ENCODE measurements at regions not wholly inside any gene's neighbourhood (a gene's known extent, or its start where the extent isn't known, plus 50 kb on each side); places are given as distances from the start of the nearest gene placed in this dataset.

DNA sequence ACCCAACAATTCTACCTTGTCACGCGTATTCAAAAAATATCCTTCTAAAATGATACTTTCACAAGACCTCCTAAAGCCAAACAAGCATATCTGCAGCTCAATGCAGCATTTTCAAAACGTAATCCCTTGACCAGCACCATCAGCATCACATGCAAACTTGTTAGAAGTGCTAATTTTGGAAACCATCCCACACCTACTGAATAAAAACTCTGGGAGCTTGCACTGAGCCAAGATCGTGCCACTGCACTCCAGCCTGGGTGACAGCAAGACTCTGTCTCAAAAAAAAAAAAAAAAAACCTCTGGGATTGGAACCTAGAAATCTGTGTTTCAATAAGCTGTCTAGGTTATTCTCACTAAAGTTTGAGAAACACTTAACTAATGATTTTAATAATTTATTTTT is 223.3 kb upstream of the CCDC54 start:
- TF ChIP-seq, protein P1, sequence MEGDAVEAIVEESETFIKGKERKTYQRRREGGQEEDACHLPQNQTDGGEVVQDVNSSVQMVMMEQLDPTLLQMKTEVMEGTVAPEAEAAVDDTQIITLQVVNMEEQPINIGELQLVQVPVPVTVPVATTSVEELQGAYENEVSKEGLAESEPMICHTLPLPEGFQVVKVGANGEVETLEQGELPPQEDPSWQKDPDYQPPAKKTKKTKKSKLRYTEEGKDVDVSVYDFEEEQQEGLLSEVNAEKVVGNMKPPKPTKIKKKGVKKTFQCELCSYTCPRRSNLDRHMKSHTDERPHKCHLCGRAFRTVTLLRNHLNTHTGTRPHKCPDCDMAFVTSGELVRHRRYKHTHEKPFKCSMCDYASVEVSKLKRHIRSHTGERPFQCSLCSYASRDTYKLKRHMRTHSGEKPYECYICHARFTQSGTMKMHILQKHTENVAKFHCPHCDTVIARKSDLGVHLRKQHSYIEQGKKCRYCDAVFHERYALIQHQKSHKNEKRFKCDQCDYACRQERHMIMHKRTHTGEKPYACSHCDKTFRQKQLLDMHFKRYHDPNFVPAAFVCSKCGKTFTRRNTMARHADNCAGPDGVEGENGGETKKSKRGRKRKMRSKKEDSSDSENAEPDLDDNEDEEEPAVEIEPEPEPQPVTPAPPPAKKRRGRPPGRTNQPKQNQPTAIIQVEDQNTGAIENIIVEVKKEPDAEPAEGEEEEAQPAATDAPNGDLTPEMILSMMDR (conservative IDR thresholded peaks at IDR 0.05): no peak
- no peak for TF ChIP-seq ZFX (IDR thresholded peaks at IDR 0.05)
